HG03520 (cell line): ENCODE measurements at regions not wholly inside any gene's neighbourhood (a gene's known extent, or its start where the extent isn't known, plus 50 kb on each side); places are given as distances from the start of the nearest gene placed in this dataset.

Experiments used
- ATAC-seq: cut with Tn5 transposase; IDR thresholded peaks from one replicate; pipeline ENCODE4 v1.9.1; 2021; ENCODE audit warnings: mild to moderate bottlenecking, moderate library complexity; ENCODE audit not compliant: unreplicated experiment

DNA sequence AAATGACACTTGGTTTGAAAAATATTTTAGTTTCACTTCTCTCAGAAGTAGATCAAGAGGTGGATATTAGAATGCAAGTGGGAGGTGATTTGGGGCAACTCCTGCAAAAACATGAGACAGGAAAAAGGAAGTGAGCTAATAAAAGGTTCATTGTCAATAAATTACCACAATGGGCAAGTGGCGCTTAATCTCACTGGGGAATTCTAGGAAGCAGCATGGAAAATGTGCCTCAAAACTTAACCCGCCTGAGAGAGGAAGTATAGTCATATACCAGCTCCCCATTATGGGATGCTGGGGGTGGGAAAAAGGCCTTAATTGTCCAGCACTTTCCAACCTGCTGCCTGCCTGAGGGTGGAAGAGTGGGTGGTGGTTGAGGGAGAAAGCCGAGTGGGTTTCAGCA is 204.1 kb downstream of the ELAVL2 start:
- ATAC-seq: no peak

DNA sequence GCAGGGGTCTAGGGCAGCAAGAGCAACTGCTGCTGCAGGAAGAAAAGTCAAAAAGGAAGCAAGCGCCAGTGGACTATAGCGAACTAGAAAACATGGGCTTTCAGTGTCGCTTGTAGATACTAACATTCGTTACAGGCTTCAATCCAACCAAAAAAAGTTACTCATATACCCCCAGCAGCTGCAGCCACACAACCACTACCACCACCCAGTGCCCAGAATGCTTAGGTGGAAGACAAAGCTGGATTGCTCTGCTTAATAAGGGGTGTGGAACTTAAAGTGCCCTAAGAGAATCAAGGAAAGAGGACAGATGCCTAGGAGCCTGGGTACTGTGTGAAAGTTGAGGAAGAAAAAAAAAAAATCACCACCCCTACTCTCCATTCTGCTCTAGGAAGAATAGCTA is 203.6 kb downstream of the ELAVL2 start:
- no peak for ATAC-seq

DNA sequence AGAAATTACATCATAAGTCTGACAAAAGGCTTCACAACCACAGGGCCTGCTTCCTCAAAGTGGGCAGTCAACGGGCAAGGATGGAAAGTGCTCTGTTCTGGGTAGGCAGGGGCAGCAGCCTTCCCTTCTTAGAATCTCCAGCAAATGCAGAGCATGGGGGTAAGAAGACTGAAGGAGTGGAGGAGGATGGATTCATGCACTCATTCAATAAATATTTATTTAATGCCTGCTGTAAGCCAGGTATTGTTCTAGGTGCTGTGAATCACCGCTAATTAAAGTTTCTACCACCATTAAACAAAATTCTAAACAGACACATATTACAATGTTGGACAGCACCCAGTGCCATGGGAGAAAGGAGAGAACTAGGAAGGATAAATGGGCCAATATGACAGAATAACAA is 195.6 kb downstream of the ELAVL2 start:
- ATAC-seq: no peak

DNA sequence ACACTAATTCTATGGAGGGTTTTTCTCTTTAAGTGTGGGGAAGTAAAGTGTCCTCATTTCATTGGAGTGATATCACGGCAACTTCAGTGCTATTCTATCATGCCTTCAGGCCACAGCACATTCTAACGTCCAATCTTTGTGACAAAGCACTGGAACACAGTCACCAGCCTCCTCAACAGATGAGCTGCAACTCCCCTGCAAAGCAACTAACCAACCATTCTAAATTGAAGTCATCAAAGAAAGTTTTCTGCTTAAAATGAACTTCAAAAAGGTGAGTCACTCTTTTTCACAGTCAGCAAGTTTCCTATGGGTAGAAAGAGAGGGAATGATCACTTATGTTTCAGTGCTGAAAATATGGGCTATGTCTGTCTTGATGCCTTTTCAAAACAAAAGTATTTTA is 190.8 kb downstream of the ELAVL2 start:
- no peak for ATAC-seq

DNA sequence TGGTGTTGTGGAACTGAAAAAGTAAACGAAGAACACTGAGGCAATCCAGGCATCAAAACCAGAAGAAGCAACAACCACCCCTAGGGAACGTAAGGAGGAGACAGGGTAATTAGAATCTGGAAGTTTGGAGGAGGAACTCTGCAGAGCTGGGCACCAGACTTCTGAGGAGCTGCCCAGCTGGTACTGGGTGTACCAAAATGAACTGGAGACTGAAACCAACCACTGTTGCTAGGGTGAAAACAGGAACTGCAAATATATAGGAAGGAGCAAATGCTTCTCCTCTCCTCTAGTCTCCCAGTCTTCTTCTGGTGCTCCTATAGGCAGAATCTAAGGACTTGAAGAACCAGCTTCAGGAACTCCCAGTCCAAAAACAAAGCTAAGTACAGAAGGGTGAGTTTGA is 189.8 kb downstream of the ELAVL2 start:
- no peak for ATAC-seq

GRCh38 chr9:23638011-23638410 is 188.0 kb downstream of the ELAVL2 start:
- ATAC-seq: no peak

DNA sequence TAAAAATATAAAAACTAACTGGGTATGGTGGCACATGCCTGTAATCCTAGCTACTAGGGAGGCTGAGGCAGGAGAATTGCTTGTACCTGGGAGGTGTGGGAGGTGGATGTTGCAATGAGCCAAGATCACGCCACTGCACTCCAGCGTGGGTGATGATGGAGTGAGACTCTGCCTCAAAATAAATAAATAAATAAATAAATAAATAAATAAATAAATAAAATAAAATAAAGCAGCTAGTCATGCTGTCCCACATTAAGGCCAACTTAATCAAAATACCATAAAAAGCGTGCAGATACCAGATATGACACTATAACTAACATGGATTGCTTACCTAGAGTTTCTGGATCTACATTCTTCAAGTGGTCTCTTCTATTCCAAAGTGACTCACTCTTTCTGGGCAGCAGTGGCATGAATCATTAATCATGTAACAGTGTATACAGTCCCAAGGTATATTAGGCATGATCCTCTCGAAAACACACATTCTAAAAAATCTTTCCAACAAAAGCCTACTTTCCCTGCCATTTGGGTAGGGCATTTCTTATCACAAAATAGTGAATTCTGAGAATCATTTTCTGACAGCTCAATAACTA is 187.1 kb downstream of the ELAVL2 start:
- ATAC-seq: no peak
